Panc1 (cell line): ENCODE measurements at regions not wholly inside any gene's neighbourhood (a gene's known extent, or its start where the extent isn't known, plus 50 kb on each side); places are given as distances from the start of the nearest gene placed in this dataset.

Experiments
- ATAC-seq: fragments of 200-7000 bp; cut with Tn5 transposase; 2 replicates; pipeline ENCODE4 v1.9.1; 2020; ENCODE audit warnings: mild to moderate bottlenecking, moderate library complexity
- BruUV-seq: library from RNA; stranded (reverse); fragments of 400-500 nt; replicated peaks from 2 replicates; lab custom pipeline; 2021; lab: Mats Ljungman, UMichigan
- CTCF ChIA-PET: fragments of 300-600 bp; sonication (Branson Sonifier 250); formaldehyde crosslinking; loops from one replicate; lab custom pipeline; 2022; ENCODE audit warnings: antibody characterized with exemption; lab: Charles Lee
- POLR2A ChIA-PET: fragments of 300-600 bp; sonication (Branson Sonifier 250); formaldehyde crosslinking; loops from one replicate; lab custom pipeline; 2022; ENCODE audit warnings: antibody characterized with exemption; lab: Charles Lee
- DNase-seq: peaks from one replicate; pipeline ENCODE4 v3.0.0-alpha.2; 2010; ENCODE audit warnings: low read depth, low spot score
- H3K27ac ChIP-seq: 2 replicates; pipeline ENCODE4 v1.5.1; 2011; ENCODE audit warnings: mild to moderate bottlenecking, low read length, inconsistent platforms
- H3K27me3 ChIP-seq: fragments of 200-500 bp; sonication (Bioruptor generic); 2 replicates; pipeline ENCODE4 v1.6.0; 2014; ENCODE audit warnings: low read length, inconsistent platforms; ENCODE audit not compliant: control insufficient read depth, insufficient read depth
- H3K36me3 ChIP-seq: fragments of 200-500 bp; sonication (Bioruptor generic); 2 replicates; pipeline ENCODE4 v1.5.1; 2014; ENCODE audit warnings: inconsistent platforms, mild to moderate bottlenecking, low read length, moderate library complexity; ENCODE audit not compliant: control insufficient read depth, insufficient read depth
- H3K4me1 ChIP-seq: 2 replicates; pipeline ENCODE4 v1.5.1; 2011; ENCODE audit warnings: inconsistent platforms, mild to moderate bottlenecking, low read length, moderate library complexity; ENCODE audit not compliant: control insufficient read depth, insufficient read depth
- H3K4me3 ChIP-seq, 2 experiments: 2 replicates each; pipeline ENCODE4 v1.5.1; 2011 to 2012; ENCODE audit warnings: low read depth in 2 of 2, low read length in 2 of 2, mild to moderate bottlenecking in 2 of 2, inconsistent platforms in 1 of 2, moderate library complexity in 1 of 2
- H3K9me3 ChIP-seq: fragments of 200-500 bp; sonication (Bioruptor generic); 2 replicates; pipeline ENCODE4 v1.5.1; 2014; ENCODE audit warnings: low read depth, mild to moderate bottlenecking, inconsistent platforms, low read length, moderate library complexity; ENCODE audit not compliant: control insufficient read depth, insufficient read depth
- POLR2AphosphoS5 ChIP-seq: IDR thresholded peaks from 2 replicates; pipeline ENCODE4 v1.6.1; 2012; ENCODE audit warnings: mild to moderate bottlenecking, low read depth, low read length, moderate library complexity
- REST ChIP-seq, 2 experiments: IDR thresholded peaks; 2 replicates each; pipeline ENCODE4 v1.6.1; 2011 to 2012; ENCODE audit warnings: low read depth in 2 of 2, control low read depth in 1 of 2, low read length in 1 of 2, mild to moderate bottlenecking in 1 of 2, moderate library complexity in 1 of 2; ENCODE audit not compliant: insufficient read depth in 1 of 2
- SIN3A ChIP-seq: IDR thresholded peaks from 2 replicates; pipeline ENCODE4 v1.6.1; 2012; ENCODE audit warnings: low read depth, mild to moderate bottlenecking, low read length, moderate library complexity, borderline replicate concordance; ENCODE audit not compliant: insufficient read depth
- TCF7L2 ChIP-seq: IDR thresholded peaks from 2 replicates; pipeline ENCODE4 v1.6.1; 2011; ENCODE audit warnings: mild to moderate bottlenecking, low read depth, low read length, inconsistent platforms
- in situ Hi-C: cut with HindIII; loops from 2 replicates; pipeline ENCODE4 v1.10.0; 2016; ENCODE audit warnings: low sequenced_read_pairs, low pct_unique_long_range_greater_than_20kb
- intact Hi-C: fragments of 100-400 bp; cut with micrococcal nuclease; formaldehyde crosslinking; loops from one replicate; pipeline ENCODE4 v1.10.0; 2022; ENCODE audit not compliant: unreplicated experiment
- TF ChIP-seq, protein P1 (sequence below): fragments of 450-650 bp; IDR thresholded peaks from 2 replicates; pipeline ENCODE4 v1.5.1; 2017; ENCODE audit warnings: mild to moderate bottlenecking

DNA sequence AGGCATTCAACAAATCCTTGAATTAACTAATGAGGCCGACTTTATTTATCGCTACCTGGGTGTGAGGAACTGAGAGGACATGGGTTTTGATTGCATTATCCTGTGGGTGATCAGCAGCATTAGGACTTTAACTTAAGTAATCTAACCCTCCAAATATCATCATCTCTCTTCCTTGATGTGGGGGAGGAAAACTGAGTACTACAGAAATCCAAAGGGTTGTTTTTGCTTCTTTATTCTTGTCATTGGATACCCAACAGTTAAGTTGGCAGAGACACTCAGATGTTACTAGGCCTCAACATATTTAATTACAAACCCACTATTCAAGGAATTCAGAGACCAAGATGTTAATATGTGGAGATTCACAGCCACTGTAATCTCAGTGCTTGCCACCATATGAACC, 97.4 kb upstream of the ST6GALNAC5 start:
- ATAC-seq (no peak), DNase-seq (no peak)
- no TSS peak for BruUV-seq
- CTCF ChIA-PET = no interaction called here
- in situ Hi-C loops = no loop called here
- Histone ChIP-seq H3K27ac (no peak overlapping the region), H3K27me3 (no peaks in the 10 kb centered on the region), H3K4me1 (no peaks in the 10 kb centered on the region), H3K9me3 (no peaks in the 10 kb centered on the region), H3K4me3 (no peak overlapping the region), H3K36me3 (no peaks in the 10 kb centered on the region)
- TF ChIP-seq, protein P1, sequence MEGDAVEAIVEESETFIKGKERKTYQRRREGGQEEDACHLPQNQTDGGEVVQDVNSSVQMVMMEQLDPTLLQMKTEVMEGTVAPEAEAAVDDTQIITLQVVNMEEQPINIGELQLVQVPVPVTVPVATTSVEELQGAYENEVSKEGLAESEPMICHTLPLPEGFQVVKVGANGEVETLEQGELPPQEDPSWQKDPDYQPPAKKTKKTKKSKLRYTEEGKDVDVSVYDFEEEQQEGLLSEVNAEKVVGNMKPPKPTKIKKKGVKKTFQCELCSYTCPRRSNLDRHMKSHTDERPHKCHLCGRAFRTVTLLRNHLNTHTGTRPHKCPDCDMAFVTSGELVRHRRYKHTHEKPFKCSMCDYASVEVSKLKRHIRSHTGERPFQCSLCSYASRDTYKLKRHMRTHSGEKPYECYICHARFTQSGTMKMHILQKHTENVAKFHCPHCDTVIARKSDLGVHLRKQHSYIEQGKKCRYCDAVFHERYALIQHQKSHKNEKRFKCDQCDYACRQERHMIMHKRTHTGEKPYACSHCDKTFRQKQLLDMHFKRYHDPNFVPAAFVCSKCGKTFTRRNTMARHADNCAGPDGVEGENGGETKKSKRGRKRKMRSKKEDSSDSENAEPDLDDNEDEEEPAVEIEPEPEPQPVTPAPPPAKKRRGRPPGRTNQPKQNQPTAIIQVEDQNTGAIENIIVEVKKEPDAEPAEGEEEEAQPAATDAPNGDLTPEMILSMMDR = no peak
- TF ChIP-seq TCF7L2 (no peak), REST (IDR thresholded peaks at IDR 0.05; ENCODE audit: insufficient read depth in 1 of 2, low read depth in 2 of 2, low read length in 1 of 2) (no peak), POLR2AphosphoS5 (no peak), SIN3A (no peak)
- POLR2A ChIA-PET = no interaction called here
- intact Hi-C loops = no loop called here

- Histone ChIP-seq H3K36me3 (no peaks in the 10 kb centered on the region), H3K4me3 (no peak overlapping the region), H3K9me3 (no peaks in the 10 kb centered on the region), H3K27ac (no peak overlapping the region), H3K4me1 (no peaks in the 10 kb centered on the region), H3K27me3 (no peaks in the 10 kb centered on the region)
- in situ Hi-C loops (no loop called here), intact Hi-C loops (no loop called here)
- DNase-seq (no peak), ATAC-seq (no peak)
- ChIA-PET CTCF (no interaction called here), POLR2A (no interaction called here)
- TF ChIP-seq TCF7L2 (no peak), SIN3A (no peak), REST (IDR thresholded peaks at IDR 0.05; ENCODE audit: insufficient read depth in 1 of 2, low read depth in 2 of 2, low read length in 1 of 2) (no peak), POLR2AphosphoS5 (no peak)
- TF ChIP-seq, protein P1 = no peak
- no TSS peak for BruUV-seq
Measured at GRCh38 chr1:76770979-76771378, 96.3 kb upstream of the ST6GALNAC5 start.
